ENCODE measurements at regions not wholly inside any gene's neighbourhood (a gene's known extent, or its start where the extent isn't known, plus 50 kb on each side); places are given as distances from the start of the nearest gene placed in this dataset.

GRCh38 chr11:70570693-70571395 lies 172.5 kb downstream of the CTTN start:
- no peak for DNase-seq (ENCODE audit: low spot score)

GRCh38 chr11:70572974-70573260 lies 174.6 kb downstream of the CTTN start:
- DNase-seq (ENCODE audit: low spot score): no peak

- no peak for DNase-seq (ENCODE audit: low spot score)
Observed at GRCh38 chr11:70573701-70574151, 175.4 kb downstream of the CTTN start.

- DNase-seq (ENCODE audit: low spot score): no peak
Observed at GRCh38 chr11:70574725-70575347, 176.5 kb downstream of the CTTN start.

- DNase-seq (ENCODE audit: low spot score): no peak
Observed at GRCh38 chr11:70575396-70576060, 177.2 kb downstream of the CTTN start.

GRCh38 chr11:70577258-70577603 lies 178.9 kb downstream of the CTTN start:
- DNase-seq (ENCODE audit: low spot score): no peak

- DNase-seq (ENCODE audit: low spot score): no peak
Observed at GRCh38 chr11:70577948-70578347, 179.6 kb downstream of the CTTN start.

- no peak for DNase-seq (ENCODE audit: low spot score)
Observed at GRCh38 chr11:70578371-70578770, 180.0 kb downstream of the CTTN start.

- no peak for DNase-seq (ENCODE audit: low spot score)
Observed at GRCh38 chr11:70578831-70579230, 180.5 kb downstream of the CTTN start.

- DNase-seq (ENCODE audit: low spot score): no peak
Observed at GRCh38 chr11:70579316-70579955, 181.1 kb downstream of the CTTN start.

- DNase-seq (ENCODE audit: low spot score): no peak
Observed at GRCh38 chr11:70580036-70580805, 181.9 kb downstream of the CTTN start.

GRCh38 chr11:70581991-70582885 lies 183.9 kb downstream of the CTTN start:
- no peak for DNase-seq (ENCODE audit: low spot score)

GRCh38 chr11:70582886-70583641 lies 184.7 kb downstream of the CTTN start:
- no peak for DNase-seq (ENCODE audit: low spot score)

GRCh38 chr11:70583781-70584218 lies 185.5 kb downstream of the CTTN start:
- no peak for DNase-seq (ENCODE audit: low spot score)

GRCh38 chr11:70584498-70585235 lies 186.3 kb downstream of the CTTN start:
- no peak for DNase-seq (ENCODE audit: low spot score)

- DNase-seq (ENCODE audit: low spot score): no peak
Observed at GRCh38 chr11:70585236-70585545, 186.9 kb downstream of the CTTN start.

GRCh38 chr11:70586261-70587074 lies 188.1 kb downstream of the CTTN start:
- no peak for DNase-seq (ENCODE audit: low spot score)

GRCh38 chr11:70587075-70587389 lies 188.7 kb downstream of the CTTN start:
- DNase-seq (ENCODE audit: low spot score): no peak
